Tibial artery (tissue), 4 donors: ENCODE measurements at regions not wholly inside any gene's neighbourhood (a gene's known extent, or its start where the extent isn't known, plus 50 kb on each side); places are given as distances from the start of the nearest gene placed in this dataset.

ENCODE experiments used
- DNase-seq, 2 donors: peaks; one replicate each; pipeline ENCODE4 v3.0.0-alpha.2; 2019
- H3K27ac ChIP-seq, 2 donors: fragments of 200-600 bp; sonication (generic) in 1 of 2; 1 replicate in 1 of 2; 2 replicates in 1 of 2; pipeline ENCODE4 v1.5.1; 2018 to 2019; ENCODE audit warnings: mild to moderate bottlenecking in 1 of 2
- H3K27me3 ChIP-seq, 2 donors: fragments of 200-600 bp; sonication (generic) in 1 of 2; one replicate each; pipeline versions ENCODE4 v1.5.1 to v1.6.0; 2016 to 2019
- H3K36me3 ChIP-seq, 3 donors: fragments of 200-600 bp; sonication (generic) in 2 of 3; one replicate each; pipeline ENCODE4 v1.5.1; 2016 to 2019; ENCODE audit warnings: mild to moderate bottlenecking in 2 of 3
- H3K4me1 ChIP-seq, 4 donors: fragments of 200-600 bp; sonication (generic) in 2 of 4; 1 replicate in 3 of 4; 2 replicates in 1 of 4; pipeline ENCODE4 v1.5.1; 2016 to 2019
- H3K4me3 ChIP-seq, 2 donors: fragments of 200-600 bp; sonication (generic) in 1 of 2; 1 replicate in 1 of 2; 2 replicates in 1 of 2; pipeline ENCODE4 v1.5.1; 2018 to 2019; ENCODE audit warnings: mild to moderate bottlenecking in 2 of 2
- H3K9me3 ChIP-seq, 3 donors: fragments of 200-600 bp; sonication (generic) in 1 of 3; one replicate each; pipeline ENCODE4 v1.5.1; 2016 to 2019
- CTCF ChIP-seq, 2 experiments: fragments of 200-600 bp in 1 of 2; fragments of 450-650 bp in 1 of 2; IDR thresholded peaks; one replicate each; pipeline ENCODE4 v1.5.1; 2017 to 2019; ENCODE audit warnings: antibody characterized with exemption in 2 of 2, mild to moderate bottlenecking in 1 of 2, moderate library complexity in 1 of 2
- intact Hi-C: fragments of 100-400 bp; cut with DNase I; formaldehyde crosslinking; loops from one replicate; pipeline ENCODE4 v1.15.0; 2023; ENCODE audit warnings: low total_unique reads

- intact Hi-C loops: no loop called here
- TF ChIP-seq CTCF (IDR thresholded peaks at IDR 0.05): no peak
- H3K4me3 ChIP-seq: no peak overlapping the region
- no peaks in the 10 kb centered on the region for H3K36me3 ChIP-seq
- no peak overlapping the region for H3K27ac ChIP-seq
- DNase-seq: no peak
- no peaks in the 10 kb centered on the region for H3K9me3 ChIP-seq
- no peaks in the 10 kb centered on the region for H3K27me3 ChIP-seq
- H3K4me1 ChIP-seq: no peaks in the 10 kb centered on the region
Observed at GRCh38 chr2:150976604-150977003, 285.1 kb downstream of the RBM43 start.

- no peak for TF ChIP-seq CTCF (IDR thresholded peaks at IDR 0.05)
- intact Hi-C loops: no loop called here
Observed at GRCh38 chr2:150974864-150975263, 286.8 kb downstream of the RBM43 start.

DNA sequence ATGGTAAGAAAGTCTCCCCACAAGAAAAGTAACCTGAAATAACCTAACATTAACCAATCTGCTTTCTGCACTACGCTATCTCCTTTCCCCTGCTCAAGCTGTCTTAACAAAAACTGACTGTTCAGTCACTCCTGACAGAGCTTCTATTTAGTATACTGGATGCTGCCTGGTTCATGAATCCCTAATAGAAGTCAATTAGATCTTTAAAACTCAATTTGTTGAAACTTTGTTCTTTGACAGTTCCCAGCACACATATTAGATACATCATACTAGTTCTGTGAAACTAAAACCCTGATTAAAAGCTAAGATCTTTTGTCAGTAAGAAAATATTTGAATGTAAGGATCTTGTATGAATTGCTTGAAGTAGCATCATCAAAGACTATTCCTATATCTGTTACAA is 287.4 kb downstream of the RBM43 start:
- no peaks in the 10 kb centered on the region for H3K36me3 ChIP-seq
- H3K27me3 ChIP-seq: no peaks in the 10 kb centered on the region
- no peaks in the 10 kb centered on the region for H3K4me1 ChIP-seq
- DNase-seq: no peak
- no peak overlapping the region for H3K4me3 ChIP-seq
- no peak for TF ChIP-seq CTCF (IDR thresholded peaks at IDR 0.05)
- no peak overlapping the region for H3K27ac ChIP-seq
- no peaks in the 10 kb centered on the region for H3K9me3 ChIP-seq
- intact Hi-C loops: no loop called here

More at GRCh38 chr2:150974864-150975263, 286.8 kb downstream of the RBM43 start:
- Histone ChIP-seq H3K27ac (no peak overlapping the region), H3K4me1 (no peaks in the 10 kb centered on the region), H3K9me3 (no peaks in the 10 kb centered on the region), H3K36me3 (no peaks in the 10 kb centered on the region), H3K4me3 (no peak overlapping the region), H3K27me3 (no peaks in the 10 kb centered on the region)
- DNase-seq: no peak

DNA sequence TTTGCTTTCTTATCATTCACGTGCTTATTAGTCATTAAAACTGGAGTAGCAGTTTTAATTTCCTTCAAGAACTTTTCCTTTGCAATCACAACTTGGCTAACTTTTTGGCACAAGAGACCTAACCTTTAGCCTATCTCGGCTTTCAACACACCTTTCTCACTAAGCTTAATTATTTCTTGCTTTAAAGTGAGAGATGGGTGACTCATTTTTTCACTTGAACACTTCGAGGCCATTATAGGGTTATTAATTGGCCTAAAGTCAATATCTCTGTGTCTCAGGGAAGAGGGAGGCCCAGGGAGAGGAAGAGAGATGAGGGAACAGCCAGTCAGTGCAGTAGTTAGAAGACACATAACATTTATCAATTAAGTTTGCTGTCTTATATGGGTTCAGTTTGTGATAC is 289.8 kb downstream of the RBM43 start:
- no peak overlapping the region for H3K4me3 ChIP-seq

GRCh38 chr2:150963336-150963735 is 298.3 kb downstream of the RBM43 start:
- DNase-seq: no peak
- H3K27ac ChIP-seq: no peak overlapping the region
- intact Hi-C loops: no loop called here
- no peak overlapping the region for H3K4me3 ChIP-seq
- H3K27me3 ChIP-seq: no peaks in the 10 kb centered on the region
- no peaks in the 10 kb centered on the region for H3K36me3 ChIP-seq
- no peaks in the 10 kb centered on the region for H3K4me1 ChIP-seq
- no peak for TF ChIP-seq CTCF (IDR thresholded peaks at IDR 0.05)
- H3K9me3 ChIP-seq: no peaks in the 10 kb centered on the region

More for the DNA sequence above, 289.8 kb downstream of the RBM43 start:
- TF ChIP-seq CTCF (IDR thresholded peaks at IDR 0.05): no peak
- Histone ChIP-seq H3K9me3 (no peaks in the 10 kb centered on the region), H3K27me3 (no peaks in the 10 kb centered on the region), H3K36me3 (no peaks in the 10 kb centered on the region), H3K4me1 (no peaks in the 10 kb centered on the region), H3K27ac (no peak overlapping the region)
- DNase-seq: no peak
- intact Hi-C loops: no loop called here

GRCh38 chr2:150955231-150955630 is 306.4 kb downstream of the RBM43 start:
- Histone ChIP-seq H3K36me3 (no peaks in the 10 kb centered on the region), H3K27ac (no peak overlapping the region), H3K4me3 (no peak overlapping the region), H3K4me1 (no peaks in the 10 kb centered on the region), H3K9me3 (no peaks in the 10 kb centered on the region), H3K27me3 (no peaks in the 10 kb centered on the region)
- DNase-seq: no peak
- intact Hi-C loops: no loop called here
- TF ChIP-seq CTCF (IDR thresholded peaks at IDR 0.05): no peak
